ENCODE measurements at regions not wholly inside any gene's neighbourhood (a gene's known extent, or its start where the extent isn't known, plus 50 kb on each side); places are given as distances from the start of the nearest gene placed in this dataset.
"Not testable (repeated sequence)": the region's sequence is repeated elsewhere in the genome, so short reads cannot be mapped to it uniquely, and the experiment has no call there.

DNA sequence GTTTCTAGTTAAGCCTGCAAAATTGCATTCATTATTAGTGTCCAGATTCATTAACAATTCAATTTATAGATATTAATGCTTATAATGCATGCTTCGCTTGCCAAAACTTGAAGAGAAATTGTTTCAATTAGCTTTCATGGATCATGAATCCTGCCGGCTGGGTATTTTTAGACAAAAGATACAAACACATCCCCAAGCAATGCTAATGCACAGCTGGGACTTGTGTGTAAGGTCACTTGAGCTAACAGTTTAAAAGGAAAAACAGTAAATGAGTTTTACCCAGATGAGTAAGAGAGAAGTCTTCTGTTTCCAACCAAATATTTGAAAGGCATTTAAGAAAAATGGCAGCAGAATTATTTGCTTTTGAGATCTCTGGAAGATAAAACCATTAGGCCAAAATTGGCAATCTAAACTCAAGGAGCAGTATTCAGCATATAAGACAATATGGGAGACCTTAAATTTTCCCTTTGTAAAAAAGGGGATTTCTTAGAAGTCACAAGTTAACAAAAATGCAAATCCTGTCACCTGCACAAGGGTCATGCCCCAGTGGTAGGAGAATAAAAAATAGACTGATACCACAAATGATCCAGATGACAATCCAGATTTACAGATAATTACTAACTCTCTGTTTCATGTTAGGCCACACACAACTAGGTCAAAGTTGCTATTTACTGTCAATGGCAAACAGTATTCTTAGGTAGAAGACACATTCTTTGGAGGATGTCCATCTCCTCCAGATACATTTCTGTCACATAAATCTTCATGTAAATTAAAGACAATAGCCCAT is 418.4 kb upstream of the PMFBP1 start:
- TF ChIP-seq, protein P1, sequence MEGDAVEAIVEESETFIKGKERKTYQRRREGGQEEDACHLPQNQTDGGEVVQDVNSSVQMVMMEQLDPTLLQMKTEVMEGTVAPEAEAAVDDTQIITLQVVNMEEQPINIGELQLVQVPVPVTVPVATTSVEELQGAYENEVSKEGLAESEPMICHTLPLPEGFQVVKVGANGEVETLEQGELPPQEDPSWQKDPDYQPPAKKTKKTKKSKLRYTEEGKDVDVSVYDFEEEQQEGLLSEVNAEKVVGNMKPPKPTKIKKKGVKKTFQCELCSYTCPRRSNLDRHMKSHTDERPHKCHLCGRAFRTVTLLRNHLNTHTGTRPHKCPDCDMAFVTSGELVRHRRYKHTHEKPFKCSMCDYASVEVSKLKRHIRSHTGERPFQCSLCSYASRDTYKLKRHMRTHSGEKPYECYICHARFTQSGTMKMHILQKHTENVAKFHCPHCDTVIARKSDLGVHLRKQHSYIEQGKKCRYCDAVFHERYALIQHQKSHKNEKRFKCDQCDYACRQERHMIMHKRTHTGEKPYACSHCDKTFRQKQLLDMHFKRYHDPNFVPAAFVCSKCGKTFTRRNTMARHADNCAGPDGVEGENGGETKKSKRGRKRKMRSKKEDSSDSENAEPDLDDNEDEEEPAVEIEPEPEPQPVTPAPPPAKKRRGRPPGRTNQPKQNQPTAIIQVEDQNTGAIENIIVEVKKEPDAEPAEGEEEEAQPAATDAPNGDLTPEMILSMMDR (IDR thresholded peaks at IDR 0.05; ENCODE audit: extremely low read depth, insufficient read depth, missing control alignments): no peak
- in situ Hi-C loops (cut with MboI; ENCODE audit: low pct_unique_long_range_greater_than_20kb, low sequenced_read_pairs, unreplicated experiment): no loop called here
- DNase-seq (ENCODE audit: low spot score): peak; percentile 47

DNA sequence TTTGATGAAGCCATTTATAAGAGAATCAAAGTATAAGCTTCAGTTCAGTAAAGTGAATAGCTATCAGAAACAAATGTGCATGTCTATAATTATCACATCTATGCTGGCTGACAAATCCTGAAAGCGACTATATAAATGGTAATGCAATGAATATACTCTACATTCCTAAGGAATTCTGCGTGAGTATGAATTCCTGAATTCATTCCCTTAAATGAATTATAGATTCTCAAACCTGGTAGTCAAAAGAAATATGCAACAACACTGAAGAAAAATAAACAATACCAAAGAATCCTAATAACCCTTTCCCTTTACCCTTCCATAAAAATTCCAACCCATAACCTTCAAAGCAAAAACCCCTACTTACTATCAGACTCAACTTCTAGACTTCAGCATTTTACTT is 416.6 kb upstream of the PMFBP1 start:
- no peak for DNase-seq (ENCODE audit: low spot score)
- TF ChIP-seq, protein P1 (IDR thresholded peaks at IDR 0.05; ENCODE audit: extremely low read depth, insufficient read depth, missing control alignments): no peak
- in situ Hi-C loops (cut with MboI; ENCODE audit: low pct_unique_long_range_greater_than_20kb, low sequenced_read_pairs, unreplicated experiment): no loop called here

DNA sequence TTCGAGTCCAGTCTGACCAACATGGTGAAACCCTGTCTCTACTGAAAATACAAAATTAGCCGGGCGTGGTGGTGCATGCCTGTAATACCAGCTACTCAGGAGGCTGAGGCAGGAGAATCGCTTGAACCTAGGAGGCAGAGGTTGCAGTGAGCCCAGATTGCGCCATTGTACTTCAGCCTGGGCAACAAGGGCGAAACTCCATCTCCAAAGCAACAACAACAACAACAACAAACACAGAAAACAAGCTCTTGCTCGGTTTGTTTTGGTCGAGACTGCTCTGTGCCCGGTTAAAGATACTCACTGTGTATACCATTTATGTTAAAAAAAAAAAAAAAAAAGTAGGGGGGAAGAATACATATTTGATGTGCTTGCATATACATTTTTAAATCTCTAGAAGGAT is 406.1 kb upstream of the PMFBP1 start:
- DNase-seq (ENCODE audit: low spot score); in situ Hi-C loops (cut with MboI; ENCODE audit: low pct_unique_long_range_greater_than_20kb, low sequenced_read_pairs, unreplicated experiment): not testable (repeated sequence)

DNA sequence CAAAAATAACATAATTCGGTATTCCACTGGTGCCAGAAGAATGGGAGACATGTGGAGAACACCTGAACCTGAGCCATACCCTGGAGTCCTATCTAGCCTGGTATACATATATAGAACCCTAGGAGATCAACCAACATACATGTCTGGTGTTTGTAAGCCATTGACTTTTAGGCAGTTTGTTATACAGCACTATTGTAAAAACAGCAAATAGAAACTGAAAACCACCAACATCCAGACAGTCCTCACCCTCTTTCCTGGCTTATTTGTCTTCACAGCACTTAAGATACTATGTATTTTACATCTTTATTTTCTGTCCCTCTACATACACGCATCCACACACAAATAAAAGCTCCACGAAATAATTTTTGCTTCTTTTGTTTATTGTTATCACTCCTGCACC is 404.2 kb upstream of the PMFBP1 start:
- TF ChIP-seq, protein P1 (IDR thresholded peaks at IDR 0.05; ENCODE audit: extremely low read depth, insufficient read depth, missing control alignments): no peak
- in situ Hi-C loops (cut with MboI; ENCODE audit: low pct_unique_long_range_greater_than_20kb, low sequenced_read_pairs, unreplicated experiment): no loop called here
- DNase-seq (ENCODE audit: low spot score): no peak

DNA sequence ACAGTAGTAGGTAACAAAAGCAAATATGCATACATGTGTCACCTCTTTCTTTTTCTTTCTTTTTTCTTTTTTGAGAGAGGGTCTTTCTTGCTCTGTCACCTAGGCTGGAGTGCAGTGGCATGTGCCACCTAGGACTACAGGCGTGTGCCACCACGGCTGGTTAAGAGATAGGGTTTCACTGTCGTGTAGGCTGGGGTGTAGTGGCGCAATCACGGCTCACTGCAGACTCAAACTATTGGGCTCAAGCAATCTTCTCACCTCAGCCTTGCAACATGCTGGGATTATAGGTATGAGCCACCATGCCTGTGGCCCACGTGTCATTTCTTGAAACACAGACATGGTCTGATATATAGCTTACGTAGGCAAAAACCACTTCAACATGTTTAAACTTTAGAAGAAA is 397.7 kb upstream of the PMFBP1 start:
- no peak for DNase-seq (ENCODE audit: low spot score)
- in situ Hi-C loops (cut with MboI; ENCODE audit: low pct_unique_long_range_greater_than_20kb, low sequenced_read_pairs, unreplicated experiment): no loop called here
- TF ChIP-seq, protein P1 (IDR thresholded peaks at IDR 0.05; ENCODE audit: extremely low read depth, insufficient read depth, missing control alignments): no peak

DNA sequence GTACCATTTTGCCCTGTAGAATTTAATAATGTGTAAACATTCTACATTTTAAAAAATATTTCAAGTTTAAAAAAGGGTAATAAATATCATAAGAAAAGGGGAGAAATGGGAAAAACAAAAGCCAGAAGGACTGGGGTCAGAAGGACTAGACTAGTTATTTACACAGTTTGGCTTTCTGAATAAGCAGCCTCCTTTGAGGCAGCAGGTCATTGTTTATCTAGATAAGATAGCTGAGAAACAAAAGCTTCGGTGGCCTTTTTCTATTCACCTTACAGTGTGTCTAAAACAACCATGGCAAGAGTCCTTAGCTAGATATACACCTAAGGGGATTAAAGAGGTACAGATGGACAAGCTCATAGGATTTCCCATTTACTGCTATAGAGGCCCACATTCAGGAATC is 396.5 kb upstream of the PMFBP1 start:
- DNase-seq (ENCODE audit: low spot score): no peak
- in situ Hi-C loops (cut with MboI; ENCODE audit: low pct_unique_long_range_greater_than_20kb, low sequenced_read_pairs, unreplicated experiment): no loop called here
- TF ChIP-seq, protein P1 (IDR thresholded peaks at IDR 0.05; ENCODE audit: extremely low read depth, insufficient read depth, missing control alignments): no peak

DNA sequence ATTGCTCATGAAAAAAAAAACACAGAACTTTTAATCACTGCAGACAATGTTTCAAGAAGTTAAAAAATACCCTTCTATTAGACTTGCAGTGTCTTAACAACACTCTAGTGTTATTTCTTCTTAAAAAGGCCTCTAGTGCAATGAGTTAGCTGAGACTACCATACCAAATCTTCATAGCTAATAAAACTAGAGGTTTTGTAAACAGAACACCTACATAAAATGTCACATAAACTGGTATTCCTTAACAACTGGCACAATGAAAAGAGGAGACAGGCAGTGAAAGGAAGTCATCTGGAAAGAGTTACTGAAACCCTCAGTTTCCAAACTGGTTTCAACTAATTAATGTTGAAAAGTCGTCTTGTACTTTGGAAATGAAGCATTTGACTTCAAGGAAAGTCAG is 394.2 kb upstream of the PMFBP1 start:
- in situ Hi-C loops (cut with MboI; ENCODE audit: low pct_unique_long_range_greater_than_20kb, low sequenced_read_pairs, unreplicated experiment): no loop called here
- DNase-seq (ENCODE audit: low spot score): no peak
- TF ChIP-seq, protein P1 (IDR thresholded peaks at IDR 0.05; ENCODE audit: extremely low read depth, insufficient read depth, missing control alignments): no peak

Data from GM13977 (cell line).